ENCODE measurements at regions not wholly inside any gene's neighbourhood (a gene's known extent, or its start where the extent isn't known, plus 50 kb on each side); places are given as distances from the start of the nearest gene placed in this dataset.
"Not testable (repeated sequence)": the region's sequence is repeated elsewhere in the genome, so short reads cannot be mapped to it uniquely, and the experiment has no call there.

DNA sequence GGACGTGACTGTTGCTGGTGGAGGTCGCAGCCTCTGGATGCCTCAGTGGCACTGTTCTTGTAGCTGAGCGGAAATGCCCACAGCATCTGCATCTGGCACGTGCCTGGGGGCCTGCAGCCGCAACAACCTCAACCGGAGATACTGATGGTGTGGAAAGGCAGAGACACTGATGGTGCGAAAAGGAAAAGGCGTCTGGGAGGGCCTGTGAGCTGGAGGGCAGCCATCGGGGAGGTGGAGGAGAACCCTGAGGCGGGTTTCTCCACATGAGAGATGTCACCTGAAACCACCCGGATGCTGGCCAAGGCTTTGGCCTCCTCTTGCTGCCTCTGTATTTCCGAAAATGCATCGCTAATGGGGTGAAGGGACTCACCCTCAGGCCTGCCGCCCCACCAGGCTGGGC is 284.8 kb upstream of the WSB1 start:
- TF ChIP-seq, protein P1, sequence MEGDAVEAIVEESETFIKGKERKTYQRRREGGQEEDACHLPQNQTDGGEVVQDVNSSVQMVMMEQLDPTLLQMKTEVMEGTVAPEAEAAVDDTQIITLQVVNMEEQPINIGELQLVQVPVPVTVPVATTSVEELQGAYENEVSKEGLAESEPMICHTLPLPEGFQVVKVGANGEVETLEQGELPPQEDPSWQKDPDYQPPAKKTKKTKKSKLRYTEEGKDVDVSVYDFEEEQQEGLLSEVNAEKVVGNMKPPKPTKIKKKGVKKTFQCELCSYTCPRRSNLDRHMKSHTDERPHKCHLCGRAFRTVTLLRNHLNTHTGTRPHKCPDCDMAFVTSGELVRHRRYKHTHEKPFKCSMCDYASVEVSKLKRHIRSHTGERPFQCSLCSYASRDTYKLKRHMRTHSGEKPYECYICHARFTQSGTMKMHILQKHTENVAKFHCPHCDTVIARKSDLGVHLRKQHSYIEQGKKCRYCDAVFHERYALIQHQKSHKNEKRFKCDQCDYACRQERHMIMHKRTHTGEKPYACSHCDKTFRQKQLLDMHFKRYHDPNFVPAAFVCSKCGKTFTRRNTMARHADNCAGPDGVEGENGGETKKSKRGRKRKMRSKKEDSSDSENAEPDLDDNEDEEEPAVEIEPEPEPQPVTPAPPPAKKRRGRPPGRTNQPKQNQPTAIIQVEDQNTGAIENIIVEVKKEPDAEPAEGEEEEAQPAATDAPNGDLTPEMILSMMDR (IDR thresholded peaks at IDR 0.05; ENCODE audit: low read depth, low read length), result no peak
- no peak for DNase-seq (ENCODE audit: low read depth in 2 of 2)

DNA sequence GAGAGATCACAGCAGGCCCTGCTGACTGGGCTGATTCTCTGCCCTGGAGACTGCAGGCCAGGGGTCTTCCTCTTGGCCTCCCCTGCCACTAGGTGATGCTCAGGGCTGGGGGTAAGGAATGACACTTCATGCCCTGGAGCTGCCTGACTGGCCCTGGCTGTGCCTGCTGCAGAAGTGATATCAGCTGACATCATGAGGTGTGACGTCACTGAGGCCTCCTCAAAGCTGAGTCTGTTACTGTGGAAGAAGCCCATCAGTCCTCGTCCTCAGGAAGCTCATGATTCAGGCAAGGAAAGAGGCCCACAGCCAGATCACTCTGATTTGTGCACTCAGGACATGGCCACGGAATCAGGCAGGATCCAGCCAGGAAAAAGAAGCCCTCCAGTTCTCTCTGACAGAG is 283.8 kb upstream of the WSB1 start:
- not testable (repeated sequence) for H3K4me3 ChIP-seq (replicated peaks in 1 of 2; ENCODE audit: low read depth in 2 of 2, low read length in 2 of 2)

More for the DNA sequence above, 284.8 kb upstream of the WSB1 start:
- H3K4me3 ChIP-seq (replicated peaks in 1 of 2; ENCODE audit: low read depth in 2 of 2, low read length in 2 of 2), result no peak overlapping the region

DNA sequence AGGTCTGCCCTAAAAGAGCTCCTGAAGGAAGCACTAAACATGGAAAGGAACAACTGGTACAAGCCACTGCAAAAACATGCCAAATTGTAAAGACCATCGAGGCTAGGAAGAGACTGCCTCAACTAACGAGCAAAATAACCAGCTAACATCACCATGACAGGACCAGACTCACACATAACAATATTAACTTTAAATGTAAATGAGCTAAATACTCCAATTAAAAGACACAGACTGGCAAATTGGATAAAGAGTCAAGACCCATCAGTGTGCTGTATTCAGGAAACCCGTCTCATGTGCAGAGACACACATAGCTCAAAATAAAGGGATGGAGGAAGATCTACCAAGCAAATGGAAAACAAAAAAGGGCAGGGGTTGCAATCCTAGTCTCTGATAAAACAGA is 263.4 kb upstream of the WSB1 start:
- DNase-seq (ENCODE audit: low read depth in 2 of 2), result not testable (repeated sequence)

More for the DNA sequence above, 283.8 kb upstream of the WSB1 start:
- not testable (repeated sequence) for DNase-seq (ENCODE audit: low read depth in 2 of 2)

DNA sequence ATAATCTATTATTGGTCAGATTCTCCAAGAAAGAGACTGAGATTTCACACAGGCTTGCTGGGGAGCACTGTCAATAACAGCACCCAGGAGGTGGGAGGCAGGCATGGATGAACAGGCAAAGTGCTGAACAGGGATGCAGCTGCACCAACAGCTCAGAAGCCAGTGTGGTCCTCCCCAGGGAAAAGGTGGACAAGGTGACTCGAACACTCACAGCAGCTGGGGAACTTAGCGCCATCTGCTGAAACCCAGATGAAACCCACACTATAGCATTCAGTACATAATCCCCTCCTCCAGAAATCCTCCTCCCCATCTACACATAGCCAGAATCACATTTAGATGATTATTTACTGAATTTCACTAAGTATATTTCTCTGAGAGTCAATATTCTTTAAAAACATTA is 255.2 kb upstream of the WSB1 start:
- no peak for DNase-seq (ENCODE audit: low read depth in 2 of 2)
- TF ChIP-seq, protein P1 (IDR thresholded peaks at IDR 0.05; ENCODE audit: low read depth, low read length), result no peak
- no peak overlapping the region for H3K4me3 ChIP-seq (replicated peaks in 1 of 2; ENCODE audit: low read depth in 2 of 2, low read length in 2 of 2)

More for the DNA sequence above, 263.4 kb upstream of the WSB1 start:
- H3K4me3 ChIP-seq (replicated peaks in 1 of 2; ENCODE audit: low read depth in 2 of 2, low read length in 2 of 2), result not testable (repeated sequence)

DNA sequence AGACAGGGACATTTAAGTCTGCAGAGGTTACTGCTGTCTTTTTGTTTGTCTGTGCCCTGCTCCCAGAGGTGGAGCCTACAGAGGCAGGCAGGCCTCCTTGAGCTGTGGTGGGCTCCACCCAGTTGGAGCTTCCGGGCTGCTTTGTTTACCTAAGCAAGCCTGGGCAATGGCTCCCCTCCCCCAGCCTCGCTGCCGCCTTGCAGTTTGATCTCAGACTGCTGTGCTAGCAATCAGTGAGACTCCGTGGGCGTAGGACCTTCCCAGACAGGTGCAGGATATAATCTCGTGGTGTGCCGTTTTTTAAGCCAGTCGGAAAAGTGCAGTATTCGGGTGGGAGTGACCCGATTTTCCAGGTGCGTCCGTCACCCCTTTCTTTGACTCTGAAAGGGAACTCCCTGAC is 248.9 kb upstream of the WSB1 start:
- DNase-seq (ENCODE audit: low read depth in 2 of 2); H3K4me3 ChIP-seq (replicated peaks in 1 of 2; ENCODE audit: low read depth in 2 of 2, low read length in 2 of 2): not testable (repeated sequence)

DNA sequence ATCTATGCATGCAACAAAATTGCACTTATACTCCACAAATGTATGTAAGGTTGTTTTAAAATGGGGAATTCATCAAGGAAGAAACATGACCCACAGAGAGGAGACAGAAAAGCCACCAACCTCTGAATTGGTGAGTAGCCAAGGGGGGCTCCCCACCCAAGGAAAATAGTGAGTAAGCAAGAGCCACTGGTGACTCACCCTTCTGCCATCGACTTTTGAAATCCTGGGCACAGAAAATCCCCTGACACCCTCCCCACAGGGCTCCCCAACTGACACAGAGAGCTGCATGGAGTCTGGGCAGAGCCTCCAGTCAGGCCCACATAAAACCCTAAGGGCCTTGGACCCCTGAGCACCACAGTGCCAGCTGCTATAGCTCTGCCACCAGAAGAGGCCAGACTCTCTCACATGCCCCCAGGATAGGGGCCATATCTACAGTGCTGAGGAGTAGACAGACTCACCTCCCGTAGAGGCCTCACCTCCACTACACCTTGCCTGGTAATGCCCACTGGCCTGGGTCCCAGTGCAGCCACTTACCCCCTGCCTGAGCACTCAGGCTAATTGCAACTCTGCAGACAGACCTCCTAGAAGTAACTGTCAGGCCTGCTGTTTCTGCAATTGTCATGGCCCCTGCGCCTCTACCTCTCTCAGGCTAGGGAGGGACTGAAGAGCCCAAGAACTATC is 244.7 kb upstream of the WSB1 start:
- TF ChIP-seq, protein P1 (IDR thresholded peaks at IDR 0.05; ENCODE audit: low read depth, low read length), result no peak
- peak in 1 of 2 donors; percentile 5 for DNase-seq (ENCODE audit: low read depth in 2 of 2)
- no peak overlapping the region for H3K4me3 ChIP-seq (replicated peaks in 1 of 2; ENCODE audit: low read depth in 2 of 2, low read length in 2 of 2)

DNA sequence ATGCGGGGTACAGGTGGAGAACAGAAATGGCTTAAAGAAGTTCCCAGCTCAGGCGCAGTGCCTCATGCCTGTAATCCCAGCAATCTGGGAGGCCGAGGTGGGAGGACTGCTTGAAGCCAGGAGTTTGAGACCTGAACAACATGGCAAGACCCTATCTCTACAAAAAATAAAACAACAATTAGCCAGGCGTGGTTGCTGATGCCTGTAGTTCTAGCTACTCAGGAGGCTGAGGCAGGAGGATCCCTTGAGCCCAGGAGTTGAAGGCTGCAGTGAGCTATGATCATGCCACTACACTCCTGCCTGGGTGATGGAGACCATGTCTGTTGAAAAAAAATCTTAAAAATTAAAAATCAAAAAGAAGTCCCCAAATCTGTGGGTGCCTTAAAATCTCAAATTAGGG is 228.3 kb upstream of the WSB1 start:
- no peak for DNase-seq (ENCODE audit: low read depth in 2 of 2)
- TF ChIP-seq, protein P1 (IDR thresholded peaks at IDR 0.05; ENCODE audit: low read depth, low read length), result no peak

DNA sequence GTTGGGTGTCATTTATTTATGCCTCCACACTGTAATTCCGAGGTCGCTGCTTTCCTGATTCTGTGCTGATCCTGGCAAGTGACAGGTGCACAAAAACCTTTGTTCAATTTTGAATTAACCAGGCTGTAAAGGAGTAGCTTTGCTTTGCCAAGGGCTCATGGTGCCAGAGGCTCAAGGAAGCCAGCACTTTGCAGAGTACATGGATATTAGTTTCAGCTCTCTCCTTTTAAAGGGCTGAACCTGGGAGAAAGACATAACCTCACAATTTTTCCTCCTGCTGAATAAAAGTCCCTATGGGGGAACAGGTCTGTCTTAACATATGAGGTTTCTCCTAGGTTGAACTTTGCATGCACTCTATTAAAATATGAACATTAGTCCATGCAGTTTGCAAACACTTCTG is 227.6 kb upstream of the WSB1 start:
- H3K4me3 ChIP-seq (replicated peaks in 1 of 2; ENCODE audit: low read depth in 2 of 2, low read length in 2 of 2), result no peak overlapping the region
- TF ChIP-seq, protein P1 (IDR thresholded peaks at IDR 0.05; ENCODE audit: low read depth, low read length), result no peak
- no peak for DNase-seq (ENCODE audit: low read depth in 2 of 2)

More for the DNA sequence above, 228.3 kb upstream of the WSB1 start:
- no peak overlapping the region for H3K4me3 ChIP-seq (replicated peaks in 1 of 2; ENCODE audit: low read depth in 2 of 2, low read length in 2 of 2)

Data from cardiac fibroblast (primary cell).